GM18505 (cell line): ENCODE measurements at regions not wholly inside any gene's neighbourhood (a gene's known extent, or its start where the extent isn't known, plus 50 kb on each side); places are given as distances from the start of the nearest gene placed in this dataset.

Experiments
- ATAC-seq: cut with Tn5 transposase; IDR thresholded peaks from one replicate; pipeline ENCODE4 v1.9.1; 2021; ENCODE audit not compliant: unreplicated experiment
- POLR2A ChIP-seq: IDR thresholded peaks from 4 replicates; pipeline ENCODE4 v1.6.1; 2011; ENCODE audit warnings: borderline replicate concordance; ENCODE audit not compliant: insufficient read depth, insufficient read length; ENCODE audit errors: extremely low read depth

- no peak for TF ChIP-seq POLR2A
- no peak for ATAC-seq
Observed at GRCh38 chr2:11997142-11997541, 250.7 kb downstream of the LPIN1 start.

GRCh38 chr2:11998218-11998617 lies 251.8 kb downstream of the LPIN1 start:
- peak; percentile 60 for ATAC-seq
- no peak for TF ChIP-seq POLR2A

- ATAC-seq: peak; percentile 55
- TF ChIP-seq POLR2A: no peak
Observed at GRCh38 chr2:11998626-11999378, 252.4 kb downstream of the LPIN1 start.

GRCh38 chr2:12001621-12002020 lies 255.2 kb downstream of the LPIN1 start:
- ATAC-seq: no peak
- no peak for TF ChIP-seq POLR2A

- ATAC-seq: no peak
Observed at GRCh38 chr2:12002215-12002614, 255.8 kb downstream of the LPIN1 start.

GRCh38 chr2:12004713-12005112 lies 258.3 kb downstream of the LPIN1 start:
- TF ChIP-seq POLR2A: no peak
- no peak for ATAC-seq

More at GRCh38 chr2:12002215-12002614, 255.8 kb downstream of the LPIN1 start:
- TF ChIP-seq POLR2A: no peak

GRCh38 chr2:12005886-12006681 lies 259.7 kb downstream of the LPIN1 start:
- no peak for TF ChIP-seq POLR2A
- ATAC-seq: peak; percentile 75

- no peak for TF ChIP-seq POLR2A
- ATAC-seq: no peak
Observed at GRCh38 chr2:12006850-12007249, 260.4 kb downstream of the LPIN1 start.

GRCh38 chr2:12007282-12007681 lies 260.9 kb downstream of the LPIN1 start:
- no peak for TF ChIP-seq POLR2A
- no peak for ATAC-seq

GRCh38 chr2:12008425-12009061 lies 262.1 kb downstream of the LPIN1 start:
- TF ChIP-seq POLR2A: no peak
- peak; percentile 62 for ATAC-seq

GRCh38 chr2:12009323-12009905 lies 263.0 kb downstream of the LPIN1 start:
- ATAC-seq: no peak
- TF ChIP-seq POLR2A: no peak

GRCh38 chr2:12010059-12010458 lies 263.6 kb downstream of the LPIN1 start:
- TF ChIP-seq POLR2A: no peak
- no peak for ATAC-seq

- TF ChIP-seq POLR2A: no peak
- ATAC-seq: no peak
Observed at GRCh38 chr2:12010779-12011178, 264.3 kb downstream of the LPIN1 start.
